ENCODE measurements at regions not wholly inside any gene's neighbourhood (a gene's known extent, or its start where the extent isn't known, plus 50 kb on each side); places are given as distances from the start of the nearest gene placed in this dataset.
A peak's percentile ranks its signal among the peaks of the same experiment; 100 is the strongest.

DNA sequence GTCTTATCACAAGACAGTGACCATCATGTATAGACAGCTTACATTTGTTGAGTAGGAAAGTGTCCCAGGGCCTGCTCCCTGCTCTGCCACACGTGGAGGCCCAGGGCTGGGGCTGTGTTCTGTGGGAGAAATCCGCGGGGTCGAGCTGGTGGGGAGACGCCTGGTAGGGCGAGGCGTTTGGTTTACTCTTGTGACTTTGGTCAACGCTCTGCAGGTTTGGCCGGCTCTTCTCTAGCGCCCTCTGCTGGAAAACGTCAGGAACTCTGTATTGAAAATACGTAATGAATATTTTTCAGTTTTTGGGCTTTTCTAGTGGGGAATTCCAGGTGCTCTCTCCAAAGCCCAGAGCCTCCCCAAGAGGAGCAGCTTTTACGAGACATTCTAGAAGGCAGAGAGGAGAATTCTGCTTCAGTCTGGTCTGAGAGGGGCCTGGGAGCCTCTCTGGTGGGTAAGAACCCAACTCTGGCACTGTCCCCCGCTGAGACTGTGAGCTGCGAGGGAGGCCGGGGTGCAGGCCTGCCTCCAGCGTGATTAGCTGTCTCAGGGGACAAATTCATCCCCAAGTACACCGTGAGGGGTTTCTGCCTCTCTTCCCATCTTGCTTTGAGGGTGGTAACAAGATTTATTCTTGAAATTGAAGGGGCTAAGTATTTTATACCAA lies 112.6 kb upstream of the RALGAPA2 start:
- DNase-seq = peak; percentile 44

DNA sequence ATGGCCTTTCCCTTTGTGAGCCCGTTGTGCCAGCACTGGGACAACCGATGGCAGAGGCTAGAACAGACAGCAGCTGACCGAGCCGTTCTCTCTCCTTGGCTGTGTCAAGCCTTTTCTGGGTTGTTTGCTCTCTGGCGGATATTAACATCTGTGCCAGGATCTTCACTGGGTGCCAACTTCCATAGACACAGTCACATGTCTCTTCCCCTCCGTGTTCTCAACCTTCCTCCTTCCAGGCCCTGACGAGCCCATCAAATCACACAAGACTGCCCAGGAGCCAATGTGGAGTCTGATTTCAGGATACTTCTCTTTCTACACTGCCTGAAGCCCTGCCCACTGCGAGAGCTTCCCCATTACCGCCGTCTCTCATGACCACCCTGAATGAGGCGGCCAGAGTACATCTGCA lies 111.0 kb upstream of the RALGAPA2 start:
- DNase-seq = no peak

DNA sequence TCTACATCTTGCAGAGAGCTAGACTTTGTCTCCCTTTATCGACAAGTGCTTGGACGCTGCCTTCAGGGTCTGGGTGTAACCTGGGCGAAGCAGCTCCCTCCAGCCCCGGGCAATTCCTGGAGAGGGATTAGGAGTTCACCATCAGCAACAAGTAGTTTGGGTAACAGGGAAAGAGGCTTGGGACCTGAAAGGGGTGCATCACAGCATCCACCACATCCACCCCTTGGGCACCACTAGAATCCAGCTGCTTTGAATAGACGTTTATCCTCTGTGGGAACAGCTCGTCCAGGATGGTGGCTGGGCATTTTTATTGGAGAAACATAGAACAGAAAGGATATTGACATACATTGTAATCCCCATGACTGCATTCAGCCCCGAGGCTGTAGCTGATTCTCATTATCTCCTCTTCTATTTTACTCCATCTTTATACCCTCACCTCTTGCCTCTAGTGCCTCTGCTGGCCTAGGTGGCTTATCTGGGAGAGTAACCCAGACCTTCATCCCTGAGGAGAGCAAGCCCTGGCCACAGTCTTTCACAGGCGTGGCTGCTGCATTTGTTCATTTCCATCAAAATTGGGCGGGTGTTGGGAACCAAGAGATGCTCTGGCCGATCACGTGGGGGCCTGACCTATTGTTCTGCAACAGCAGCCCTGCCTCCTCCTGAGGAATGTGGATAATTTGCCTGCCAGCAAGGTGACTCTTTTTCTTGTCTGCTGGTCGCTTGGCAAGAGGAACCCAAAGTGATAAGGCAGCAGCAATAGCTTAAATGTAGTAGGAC lies 109.2 kb upstream of the RALGAPA2 start:
- DNase-seq = no peak

DNA sequence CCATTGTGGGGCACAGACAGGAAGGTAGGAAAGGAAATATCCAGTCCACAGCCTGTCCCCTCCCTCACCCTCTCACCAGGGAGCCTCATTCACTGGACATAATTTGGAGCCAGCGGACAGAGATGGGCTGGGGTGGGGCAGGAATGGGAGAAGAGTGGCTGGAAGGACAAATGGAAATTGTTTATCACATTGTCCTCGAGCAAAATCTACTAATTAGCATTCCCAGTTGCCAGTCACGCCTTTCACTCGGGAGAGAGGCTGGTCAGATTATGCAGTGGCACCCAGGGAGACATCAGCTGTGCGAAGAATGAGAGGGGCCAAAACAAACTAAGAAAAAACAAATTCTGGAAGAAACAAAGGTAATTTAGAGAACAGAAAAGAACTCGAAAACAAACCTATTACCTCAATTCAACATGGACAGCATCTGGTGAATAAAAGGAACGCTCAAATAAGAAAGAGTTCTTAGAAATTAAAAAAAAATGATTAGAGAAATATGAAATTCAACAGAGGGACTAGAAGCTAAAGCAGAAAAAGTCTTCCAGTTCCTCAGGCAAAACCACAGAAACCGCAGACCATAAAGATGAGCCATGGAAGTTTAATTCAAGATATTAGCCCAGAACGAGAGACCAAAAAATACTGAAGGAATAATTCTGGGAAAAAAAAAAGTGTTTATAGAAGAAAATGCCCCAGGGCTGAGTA lies 108.5 kb upstream of the RALGAPA2 start:
- DNase-seq = no peak

DNA sequence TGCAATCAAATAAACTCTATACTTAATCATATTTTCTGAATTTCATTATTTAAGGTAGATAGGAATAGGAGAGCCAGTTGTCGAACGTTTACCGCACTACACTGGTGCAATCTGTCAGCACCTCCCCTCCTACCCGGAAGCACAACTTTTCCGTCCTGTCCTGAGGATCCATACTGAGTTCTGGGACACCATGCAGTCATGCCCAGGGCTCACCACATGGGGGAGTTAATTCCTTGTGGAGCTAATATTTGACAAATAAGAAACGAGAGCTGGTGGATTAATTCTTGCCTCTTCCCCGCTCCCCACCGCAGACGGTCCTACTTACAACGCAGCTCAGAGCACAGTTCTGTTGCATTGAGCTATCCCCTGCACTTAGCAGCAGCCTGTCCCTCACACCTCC lies 107.7 kb upstream of the RALGAPA2 start:
- DNase-seq = no peak

DNA sequence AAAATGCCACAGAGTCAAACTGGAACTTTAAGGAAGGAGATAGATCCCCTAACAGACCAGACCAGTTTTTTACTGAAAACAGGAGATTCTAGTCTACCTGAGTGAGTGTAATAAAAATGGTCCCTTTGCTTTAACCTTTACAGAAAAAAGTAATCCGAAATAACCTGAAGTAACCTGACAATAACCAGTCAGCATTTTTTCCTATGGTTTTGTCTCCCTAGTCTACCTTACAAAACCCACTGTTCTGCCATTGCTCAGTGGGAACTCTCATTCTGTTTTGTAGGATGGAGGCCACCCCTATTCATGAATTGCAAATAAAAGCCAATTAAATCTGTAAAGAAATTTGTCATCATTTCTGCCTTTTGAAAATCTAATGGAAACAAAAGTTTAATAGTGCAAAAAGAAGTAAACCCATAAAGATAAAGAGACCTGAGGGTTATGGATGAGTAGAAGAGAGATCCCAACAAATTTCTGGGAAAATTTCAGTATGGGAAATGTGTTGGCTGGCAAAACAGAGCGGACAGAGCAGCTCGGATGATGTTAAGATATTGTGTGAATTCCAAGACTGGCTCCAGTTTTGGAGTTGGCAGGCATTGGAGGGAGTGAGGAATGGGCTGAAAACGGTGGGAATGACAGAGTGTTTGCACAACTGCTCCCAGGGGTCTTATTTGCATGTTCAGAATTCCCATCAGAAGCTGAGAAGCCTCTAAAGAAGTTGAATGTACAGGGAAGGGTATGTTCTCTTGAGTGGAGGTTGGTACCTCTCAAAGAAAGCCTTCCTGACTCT lies 104.7 kb upstream of the RALGAPA2 start:
- no peak for DNase-seq

DNA sequence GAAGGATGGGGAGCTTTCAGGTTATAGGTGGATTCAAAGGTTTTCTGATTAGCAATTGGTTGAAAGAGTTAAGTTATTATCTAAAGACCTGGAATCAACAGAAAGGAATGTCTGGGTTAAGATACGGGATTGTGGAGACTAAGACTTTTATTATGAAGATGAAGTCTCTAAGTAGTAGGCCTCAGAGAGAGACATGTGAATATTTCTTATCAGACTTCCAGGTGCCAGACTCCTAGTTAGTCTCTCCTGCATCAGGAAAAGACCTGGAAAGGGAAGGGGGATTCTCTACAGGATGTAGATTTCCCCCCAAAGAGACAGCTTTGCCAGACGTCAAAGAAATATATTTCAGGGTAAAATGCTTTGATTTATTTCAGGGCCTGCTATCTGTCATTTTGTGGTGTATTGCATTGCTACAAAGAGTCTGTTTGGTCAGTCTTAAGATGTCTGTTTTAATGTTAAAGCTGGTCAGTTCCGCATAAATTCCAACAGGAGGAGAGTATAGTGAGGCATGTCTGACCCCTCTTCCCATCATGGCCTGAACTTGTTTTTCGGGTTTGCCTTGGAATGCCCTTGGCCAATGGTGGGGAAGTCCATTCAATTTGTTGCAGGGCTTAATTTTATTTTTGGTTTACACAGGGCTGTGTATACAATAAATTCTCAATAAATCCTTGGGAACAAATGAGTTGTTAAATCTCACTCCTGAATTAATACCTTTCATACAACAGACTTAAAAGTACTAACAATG lies 103.4 kb upstream of the RALGAPA2 start:
- DNase-seq = no peak

DNA sequence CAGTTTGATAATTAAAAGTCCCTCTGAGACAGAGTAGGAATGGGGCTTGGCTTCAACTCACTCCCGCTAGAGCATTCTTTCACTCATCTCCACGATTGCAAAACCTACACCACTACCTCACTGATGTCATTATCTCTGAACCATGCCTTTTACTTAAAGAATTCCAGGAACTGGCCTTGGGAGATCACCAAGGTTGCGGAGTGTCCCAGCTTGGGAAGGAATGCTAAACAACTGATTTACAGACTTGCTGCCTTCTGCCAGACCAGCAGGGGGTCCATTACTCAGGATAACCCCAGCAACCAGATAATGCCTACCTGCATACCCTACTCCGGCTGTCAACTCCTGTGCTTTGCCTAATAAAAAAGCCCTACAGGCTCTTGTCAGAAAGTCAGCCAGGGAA lies 102.2 kb upstream of the RALGAPA2 start:
- no peak for DNase-seq

DNA sequence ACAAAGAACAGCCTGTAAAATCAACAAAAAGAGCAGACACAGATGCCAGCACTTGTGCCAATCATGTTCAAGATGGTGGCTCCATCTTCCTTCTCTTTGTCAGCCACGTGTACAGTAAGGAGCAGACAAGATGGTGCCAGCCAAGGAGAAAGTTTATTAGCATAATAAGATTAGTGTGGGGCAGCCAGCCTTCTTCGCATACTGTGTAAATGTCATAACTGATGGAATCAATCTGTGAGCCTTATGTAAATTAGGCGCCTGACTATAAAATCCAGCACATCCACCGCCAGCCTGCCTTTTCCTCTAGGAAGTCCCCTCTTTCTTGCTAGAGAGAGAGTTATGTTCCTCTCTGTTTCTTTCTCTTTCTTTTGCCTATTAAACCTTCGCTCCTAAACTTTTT lies 99.7 kb upstream of the RALGAPA2 start:
- DNase-seq = no peak

DNA sequence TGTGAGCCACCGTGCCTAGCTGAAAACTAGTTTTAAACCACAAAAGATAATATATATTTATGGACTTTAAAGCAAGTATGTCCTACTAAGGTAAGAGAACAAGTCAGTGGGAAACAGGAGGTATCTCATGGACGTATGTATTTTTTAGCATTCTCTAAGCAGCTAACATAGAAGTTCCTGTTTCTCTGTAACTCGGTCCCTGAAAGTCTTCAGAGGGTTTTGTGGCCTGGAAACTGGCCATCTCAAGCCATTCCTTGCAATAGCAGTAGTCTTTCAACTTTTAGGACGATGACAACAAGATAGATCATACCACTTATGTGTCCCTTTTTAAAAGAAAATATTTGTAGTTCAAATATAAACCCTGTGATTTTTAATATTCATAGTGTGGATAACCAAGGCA lies 95.6 kb upstream of the RALGAPA2 start:
- DNase-seq = no peak

DNA sequence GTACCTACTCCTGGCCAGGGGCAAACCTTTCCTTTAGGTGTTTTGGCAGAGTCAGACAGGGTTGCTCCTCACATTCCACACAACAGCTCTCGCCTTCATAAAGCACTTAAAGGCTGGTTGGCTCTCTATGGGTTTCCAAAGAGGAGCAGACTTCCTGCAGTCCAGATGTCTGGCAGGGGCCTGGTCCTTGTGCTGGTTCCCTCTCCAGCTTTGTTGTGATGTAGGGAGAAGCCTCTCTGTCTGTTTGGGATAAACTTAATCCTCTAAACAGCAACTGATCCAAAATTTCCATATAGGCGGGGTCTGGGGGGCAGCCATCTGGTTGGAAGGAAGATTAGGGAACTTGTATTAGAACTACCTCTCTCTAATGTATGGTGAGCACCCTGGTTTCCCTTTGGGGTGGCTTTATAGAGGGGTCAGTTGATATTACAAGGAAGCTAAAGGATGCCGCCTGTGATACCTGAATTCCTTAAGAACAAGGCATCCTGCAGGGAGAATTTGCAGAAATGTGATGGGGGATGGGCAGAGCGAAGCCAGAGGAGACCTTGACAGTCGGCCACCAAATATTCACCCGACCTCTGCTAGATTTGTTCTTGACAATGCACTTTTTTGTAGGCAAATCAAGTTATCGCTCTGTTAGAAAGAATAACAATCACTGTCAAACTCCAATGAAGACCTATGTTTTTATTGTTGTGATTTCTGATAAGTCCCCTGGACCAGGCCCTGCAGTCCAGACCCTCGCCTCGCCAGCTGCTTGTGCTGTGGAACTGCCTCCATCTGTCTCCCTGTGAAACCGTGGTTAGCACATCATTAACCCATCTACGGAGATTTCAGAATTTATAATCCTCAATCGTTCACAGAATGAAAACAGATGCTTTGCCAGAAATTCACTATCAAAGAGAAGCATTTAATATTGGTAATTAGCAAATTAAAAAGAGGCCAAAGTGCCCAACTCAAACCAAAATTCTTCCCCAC lies 94.0 kb upstream of the RALGAPA2 start:
- no peak for DNase-seq

DNA sequence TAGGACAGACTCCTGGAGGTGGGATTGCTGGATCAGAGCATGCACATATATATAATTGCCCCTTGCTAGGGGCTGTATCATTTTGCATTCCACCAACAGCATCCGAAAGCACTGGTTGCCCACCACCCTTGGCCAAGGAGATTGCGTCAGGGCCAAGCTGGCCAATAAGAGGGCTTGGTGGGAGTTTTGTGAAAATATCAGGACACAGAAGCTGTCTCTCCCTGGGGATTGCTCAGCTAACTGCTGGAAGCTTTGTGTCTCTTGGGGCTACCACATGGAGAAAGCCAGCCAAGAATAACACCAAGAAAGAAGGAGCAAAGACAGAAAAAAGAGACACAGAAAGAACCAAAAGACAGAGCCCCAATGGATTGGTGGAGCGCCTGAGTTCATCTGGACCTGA lies 90.6 kb upstream of the RALGAPA2 start:
- DNase-seq = no peak

DNA sequence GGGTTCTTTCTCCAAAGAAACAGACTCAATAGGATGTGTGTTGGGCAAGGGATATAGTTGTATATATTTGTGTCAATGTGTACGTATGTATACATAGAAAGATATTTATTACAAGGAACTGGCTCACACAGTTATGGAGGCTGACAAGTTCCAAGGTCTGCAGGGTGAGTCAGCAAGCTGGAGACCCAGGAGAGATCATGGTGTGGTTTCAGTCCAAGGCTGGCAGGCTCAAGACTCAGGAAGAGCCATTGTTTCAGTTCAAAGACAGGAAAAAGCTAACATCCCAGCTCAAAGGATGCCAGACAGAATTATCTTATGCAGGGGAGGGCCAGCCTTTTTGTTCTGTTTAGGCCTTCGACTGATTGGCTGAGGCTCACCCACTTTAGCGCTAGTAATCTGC lies 89.9 kb upstream of the RALGAPA2 start:
- no peak for DNase-seq

DNA sequence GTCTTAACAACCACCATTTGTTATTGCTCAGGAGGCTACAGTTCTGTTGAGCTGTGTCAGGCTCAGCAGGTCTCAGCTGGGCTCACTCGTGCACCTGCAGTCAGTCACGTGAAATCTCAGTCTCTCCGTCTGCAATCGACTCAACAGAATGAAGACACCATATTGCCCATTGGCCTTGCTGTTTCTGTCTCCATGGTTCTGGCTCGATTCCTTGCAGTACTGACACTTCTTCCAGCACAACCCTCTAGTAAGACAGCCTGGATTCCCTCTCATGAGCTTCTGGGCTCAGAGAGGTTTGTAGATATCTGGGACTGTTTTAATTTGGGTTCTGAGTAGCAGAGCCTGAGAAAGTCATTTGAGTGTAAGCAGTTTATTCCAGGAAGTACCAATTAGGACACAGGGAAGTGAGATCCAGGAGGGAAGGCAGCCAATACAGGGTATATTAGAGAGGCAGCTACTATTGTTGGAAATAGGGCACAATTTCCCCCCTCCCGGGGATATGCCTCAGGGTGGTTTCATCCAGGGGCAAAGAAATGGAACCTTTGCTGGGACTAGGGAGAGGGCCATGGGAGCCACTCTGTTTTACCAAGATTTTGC lies 87.4 kb upstream of the RALGAPA2 start:
- DNase-seq = no peak

DNA sequence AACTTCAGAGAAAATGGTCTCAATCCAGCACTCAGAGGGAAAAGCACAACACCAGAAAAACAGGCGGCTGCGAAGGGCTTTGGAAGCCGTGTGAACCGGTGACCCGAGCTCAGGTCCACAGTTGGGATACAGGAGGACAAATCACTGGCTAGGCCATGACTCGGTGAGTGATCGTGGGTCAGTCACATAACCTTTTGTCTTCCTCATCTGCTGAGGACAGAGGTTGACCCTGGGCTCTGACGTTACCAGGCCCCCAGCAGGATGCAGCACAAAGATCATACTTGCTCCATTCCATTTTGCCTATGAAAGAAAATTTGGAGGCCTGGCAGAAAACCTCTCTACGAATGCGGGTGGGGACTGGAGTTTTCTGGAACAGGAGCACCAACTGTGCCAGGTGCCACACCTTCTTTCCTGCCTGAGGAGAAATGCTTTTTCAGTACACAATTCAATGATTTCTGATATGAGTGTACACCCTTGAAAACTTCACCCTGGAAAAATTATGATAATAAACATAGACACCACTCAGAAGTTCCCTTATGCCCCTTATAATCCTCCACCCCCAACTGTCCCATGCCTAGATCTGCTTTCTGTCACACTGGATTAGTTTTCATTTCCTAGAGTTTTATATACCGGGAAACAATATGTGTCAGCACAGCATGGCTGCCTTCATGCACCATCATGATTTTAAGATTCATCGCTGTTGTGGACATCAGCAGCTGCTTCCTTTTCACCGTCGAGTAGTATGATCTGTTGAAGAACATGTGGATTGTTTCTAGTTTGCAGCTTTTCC lies 85.3 kb upstream of the RALGAPA2 start:
- no peak for DNase-seq

DNA sequence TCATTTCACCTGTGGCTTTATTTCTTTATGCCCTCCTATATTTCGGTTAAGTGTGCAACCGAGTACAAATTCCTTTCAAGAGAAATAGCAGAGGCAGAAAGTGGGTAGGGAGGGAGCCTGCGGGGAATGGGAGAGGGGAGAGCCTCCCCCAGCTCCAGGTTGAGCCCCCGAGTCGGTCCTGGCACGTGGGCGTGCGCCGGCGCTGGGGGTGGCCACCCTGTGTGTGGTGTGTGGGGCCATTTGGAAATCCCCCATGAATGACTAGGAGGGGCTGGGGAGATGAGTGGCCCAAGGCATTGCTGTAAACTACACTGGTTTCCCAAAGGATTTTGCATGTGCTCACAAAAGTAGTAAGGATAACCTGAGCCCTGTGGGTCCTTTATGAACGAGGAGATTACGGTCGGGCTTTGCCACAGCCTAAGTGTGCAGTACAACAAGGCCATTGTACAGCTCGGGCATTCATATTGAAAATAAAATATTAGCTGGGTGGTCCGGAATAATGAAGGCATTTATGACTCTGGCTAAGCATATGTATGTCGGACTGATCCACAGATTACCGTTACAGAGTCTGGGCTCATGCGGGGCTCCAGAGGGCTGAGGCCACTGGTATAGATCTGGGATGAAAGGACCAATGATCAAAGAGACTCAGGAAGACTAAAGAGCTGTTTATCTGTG lies 84.5 kb upstream of the RALGAPA2 start:
- DNase-seq = no peak

DNA sequence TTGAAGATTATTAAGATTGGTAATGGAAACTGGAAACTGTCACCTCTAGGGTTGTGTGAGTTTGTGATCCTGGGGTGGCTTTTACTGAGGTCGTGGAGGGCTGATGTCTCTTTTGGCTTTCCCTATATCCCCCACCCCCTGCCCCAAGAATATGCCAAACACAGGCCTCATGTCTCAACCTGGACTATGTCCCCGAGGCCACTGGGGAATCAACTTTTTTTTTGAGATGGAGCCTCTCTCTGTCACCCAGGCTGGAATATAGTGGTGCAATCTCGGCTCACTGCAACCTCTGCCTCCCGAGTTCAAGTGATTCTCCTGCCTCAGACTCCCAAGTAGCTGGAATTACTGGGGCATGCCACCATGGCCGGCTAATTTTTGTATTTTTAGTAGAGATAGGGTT lies 83.3 kb upstream of the RALGAPA2 start:
- DNase-seq = no peak

DNA sequence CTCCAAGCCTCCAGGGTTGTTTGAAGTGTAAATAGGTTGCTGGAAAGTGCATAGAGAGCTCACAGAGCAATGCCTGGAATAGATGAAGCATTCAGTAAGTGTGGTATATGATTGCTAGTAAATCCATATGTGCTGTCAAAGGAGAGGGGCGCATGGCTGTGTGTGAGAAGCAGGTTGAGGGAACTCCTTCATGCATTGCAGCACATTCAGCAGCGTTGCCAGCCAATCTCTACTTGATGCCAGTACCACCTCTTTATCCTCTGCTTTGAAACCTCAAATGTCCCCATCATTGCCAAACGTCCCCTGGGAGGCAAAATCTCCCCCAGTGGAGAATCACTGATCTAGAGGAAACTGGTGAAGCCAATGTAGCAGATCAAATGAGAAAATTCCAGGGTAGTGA lies 82.7 kb upstream of the RALGAPA2 start:
- DNase-seq = no peak

DNA sequence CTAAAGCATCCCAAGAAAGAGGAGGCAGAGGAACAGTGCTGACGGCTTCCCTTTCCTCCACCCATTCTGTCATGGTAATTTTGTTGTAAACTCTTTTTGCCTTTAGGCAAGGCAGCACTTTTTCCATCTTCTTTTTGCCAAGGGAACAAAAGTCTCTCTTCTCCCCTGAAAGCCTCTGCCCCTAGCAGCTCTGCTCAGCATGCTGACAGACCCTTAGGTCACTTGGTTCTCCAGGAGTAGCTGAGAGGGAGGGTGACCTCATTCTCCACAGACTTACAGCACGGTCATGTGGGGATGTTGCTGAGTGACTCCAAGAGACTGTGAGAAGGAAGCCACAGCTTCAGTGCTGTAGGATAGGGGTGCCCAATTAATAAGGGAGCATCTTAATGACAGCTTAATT lies 81.1 kb upstream of the RALGAPA2 start:
- DNase-seq = no peak

All from activated gamma-delta T cell treated with Interleukin-2 at 50 U/mL for 16 hours (primary cell).